ENCODE measurements at regions not wholly inside any gene's neighbourhood (a gene's known extent, or its start where the extent isn't known, plus 50 kb on each side); places are given as distances from the start of the nearest gene placed in this dataset.

DNA sequence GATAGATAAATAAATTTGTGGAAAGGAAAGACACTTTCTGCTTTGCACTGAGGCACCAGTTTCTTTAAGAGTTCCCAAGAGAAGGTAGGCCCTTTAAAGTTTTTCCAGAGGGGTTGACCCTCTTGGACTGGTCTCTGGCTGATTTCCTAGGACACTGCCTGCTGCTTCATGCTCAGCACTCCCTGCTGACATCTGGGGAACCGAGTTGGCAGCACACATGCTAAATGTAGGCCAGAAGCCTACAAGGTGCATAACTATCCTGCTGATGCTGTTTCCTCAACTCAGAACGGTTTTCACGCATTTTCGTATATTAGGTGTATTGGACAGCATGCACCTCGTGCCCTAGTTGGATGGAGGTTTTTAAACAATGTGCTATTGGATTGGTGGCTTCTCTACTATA lies 887.2 kb upstream of the SEL1L start:
- TF ChIP-seq POLR2AphosphoS5 (IDR thresholded peaks at IDR 0.05) (no peak), EP300 (IDR thresholded peaks at IDR 0.05; ENCODE audit: low read depth) (no peak)

All from transverse colon (tissue), 3 donors.